ENCODE measurements at regions not wholly inside any gene's neighbourhood (a gene's known extent, or its start where the extent isn't known, plus 50 kb on each side); places are given as distances from the start of the nearest gene placed in this dataset.
"Not testable (repeated sequence)": the region's sequence is repeated elsewhere in the genome, so short reads cannot be mapped to it uniquely, and the experiment has no call there.

DNA sequence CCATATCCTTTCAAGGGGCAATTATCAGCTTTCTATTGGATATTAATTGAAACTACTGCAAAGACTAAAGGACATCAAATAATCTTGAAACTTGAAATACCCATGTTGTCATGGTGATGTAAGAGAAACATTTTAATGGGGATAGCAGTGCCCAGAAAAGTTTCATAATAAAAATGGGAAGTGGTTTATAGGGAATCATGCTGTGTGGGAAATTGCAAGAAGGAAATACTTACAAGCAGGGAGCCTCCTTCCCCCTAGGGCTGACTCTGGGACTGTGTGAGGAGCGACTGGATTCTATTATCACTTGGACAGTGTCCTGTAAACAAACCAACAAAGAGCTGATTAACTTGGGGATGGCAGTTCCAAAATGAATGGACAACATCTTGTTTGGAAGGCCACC lies 1393.1 kb upstream of the GOT2 start:
- H3K4me3 ChIP-seq (ENCODE audit: low read length): no peak overlapping the region
- DNase-seq (ENCODE audit: low read depth): no peak
- TF ChIP-seq, protein P1, sequence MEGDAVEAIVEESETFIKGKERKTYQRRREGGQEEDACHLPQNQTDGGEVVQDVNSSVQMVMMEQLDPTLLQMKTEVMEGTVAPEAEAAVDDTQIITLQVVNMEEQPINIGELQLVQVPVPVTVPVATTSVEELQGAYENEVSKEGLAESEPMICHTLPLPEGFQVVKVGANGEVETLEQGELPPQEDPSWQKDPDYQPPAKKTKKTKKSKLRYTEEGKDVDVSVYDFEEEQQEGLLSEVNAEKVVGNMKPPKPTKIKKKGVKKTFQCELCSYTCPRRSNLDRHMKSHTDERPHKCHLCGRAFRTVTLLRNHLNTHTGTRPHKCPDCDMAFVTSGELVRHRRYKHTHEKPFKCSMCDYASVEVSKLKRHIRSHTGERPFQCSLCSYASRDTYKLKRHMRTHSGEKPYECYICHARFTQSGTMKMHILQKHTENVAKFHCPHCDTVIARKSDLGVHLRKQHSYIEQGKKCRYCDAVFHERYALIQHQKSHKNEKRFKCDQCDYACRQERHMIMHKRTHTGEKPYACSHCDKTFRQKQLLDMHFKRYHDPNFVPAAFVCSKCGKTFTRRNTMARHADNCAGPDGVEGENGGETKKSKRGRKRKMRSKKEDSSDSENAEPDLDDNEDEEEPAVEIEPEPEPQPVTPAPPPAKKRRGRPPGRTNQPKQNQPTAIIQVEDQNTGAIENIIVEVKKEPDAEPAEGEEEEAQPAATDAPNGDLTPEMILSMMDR (conservative IDR thresholded peaks at IDR 0.05; ENCODE audit: low read depth, low read length): no peak

DNA sequence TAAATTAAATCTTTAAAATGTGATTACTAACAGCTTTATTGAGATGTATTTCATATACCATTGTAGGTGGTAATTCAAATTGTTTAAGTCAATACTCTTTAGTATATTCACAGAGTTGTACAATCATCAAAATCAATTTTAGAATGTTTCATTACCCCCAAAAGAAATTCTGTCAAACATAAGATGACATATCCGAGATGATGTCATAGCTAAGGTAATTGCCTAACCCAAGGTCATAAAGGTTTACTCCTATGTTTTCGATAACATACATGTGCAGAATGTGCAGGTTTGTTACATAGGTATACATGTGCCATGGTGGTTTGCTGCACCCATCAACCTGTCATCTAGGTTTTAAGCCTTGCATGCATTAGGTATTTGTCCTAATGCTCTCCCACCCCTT lies 1392.0 kb upstream of the GOT2 start:
- DNase-seq (ENCODE audit: low read depth); H3K4me3 ChIP-seq (ENCODE audit: low read length): not testable (repeated sequence)

DNA sequence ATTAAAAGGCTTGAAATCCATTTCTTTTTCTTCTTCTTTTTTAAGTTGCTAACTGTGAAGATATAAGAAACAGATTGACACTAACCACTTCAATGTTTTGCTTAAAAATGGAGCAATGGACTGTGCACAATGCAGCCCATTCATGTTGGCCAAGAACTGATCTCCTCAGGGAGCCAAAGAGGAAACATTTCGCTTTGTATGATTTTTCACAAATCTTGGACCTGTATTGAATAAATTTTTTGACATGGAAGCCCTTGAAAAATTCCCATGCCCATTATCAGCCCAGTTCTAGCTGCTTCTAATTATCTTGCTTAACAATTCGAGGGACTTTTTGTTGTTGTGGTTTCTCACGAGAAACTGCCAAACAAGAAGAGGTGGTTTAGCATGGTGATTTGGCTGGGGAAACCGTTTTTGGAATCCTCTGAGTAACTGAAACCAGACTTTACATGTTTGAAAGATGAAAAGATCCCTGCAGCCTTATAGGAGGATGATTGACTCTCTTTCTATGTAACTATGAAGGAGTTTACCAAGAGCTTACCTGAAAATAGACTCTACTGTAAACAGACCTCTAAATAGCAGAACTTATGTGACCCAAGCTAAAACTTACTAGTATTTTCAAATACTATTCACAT lies 1389.4 kb upstream of the GOT2 start:
- TF ChIP-seq, protein P1 (conservative IDR thresholded peaks at IDR 0.05; ENCODE audit: low read depth, low read length): no peak
- H3K4me3 ChIP-seq (ENCODE audit: low read length): no peak overlapping the region
- DNase-seq (ENCODE audit: low read depth): no peak

DNA sequence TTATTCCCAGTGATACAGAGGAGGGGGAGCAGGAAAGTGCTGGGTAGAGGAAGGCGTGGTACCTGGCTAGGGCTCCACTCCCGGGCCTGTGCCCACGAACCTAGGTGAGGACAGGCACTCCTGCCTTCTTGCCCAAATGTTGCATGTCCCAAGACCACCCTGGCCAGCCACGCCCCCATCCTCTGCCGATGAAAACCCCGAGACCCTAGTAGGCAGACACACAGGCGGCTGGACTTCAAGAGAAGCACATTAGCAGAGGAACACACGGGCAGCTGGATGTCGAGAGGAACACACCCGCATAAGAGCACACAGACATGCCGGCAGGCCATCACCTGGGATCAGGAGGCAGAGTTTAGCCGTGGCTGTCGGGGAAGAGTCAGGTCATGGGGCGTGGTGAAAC lies 1386.5 kb upstream of the GOT2 start:
- TF ChIP-seq, protein P1 (conservative IDR thresholded peaks at IDR 0.05; ENCODE audit: low read depth, low read length): no peak
- H3K4me3 ChIP-seq (ENCODE audit: low read length): no peak overlapping the region
- DNase-seq (ENCODE audit: low read depth): no peak

DNA sequence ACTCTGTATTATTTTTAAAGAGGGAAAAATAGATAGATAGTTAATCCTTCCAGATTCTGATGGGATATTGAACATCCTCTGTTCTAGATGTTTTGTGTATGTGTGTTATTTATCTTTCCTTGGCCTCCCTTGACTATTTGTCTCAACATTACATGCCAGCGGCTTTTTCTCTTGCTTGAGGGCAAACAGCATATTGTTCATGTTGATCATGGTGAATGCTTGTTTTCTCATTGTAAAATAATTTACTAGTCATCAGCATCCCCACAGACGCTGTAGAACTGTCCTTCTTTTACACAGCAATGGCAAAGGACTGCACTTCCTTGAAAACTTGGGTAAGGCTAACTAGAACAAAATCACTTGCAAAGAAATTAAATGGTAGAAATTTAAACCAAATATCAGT lies 1376.4 kb upstream of the GOT2 start:
- H3K4me3 ChIP-seq (ENCODE audit: low read length): no peak overlapping the region
- DNase-seq (ENCODE audit: low read depth): no peak
- TF ChIP-seq, protein P1 (conservative IDR thresholded peaks at IDR 0.05; ENCODE audit: low read depth, low read length): no peak

DNA sequence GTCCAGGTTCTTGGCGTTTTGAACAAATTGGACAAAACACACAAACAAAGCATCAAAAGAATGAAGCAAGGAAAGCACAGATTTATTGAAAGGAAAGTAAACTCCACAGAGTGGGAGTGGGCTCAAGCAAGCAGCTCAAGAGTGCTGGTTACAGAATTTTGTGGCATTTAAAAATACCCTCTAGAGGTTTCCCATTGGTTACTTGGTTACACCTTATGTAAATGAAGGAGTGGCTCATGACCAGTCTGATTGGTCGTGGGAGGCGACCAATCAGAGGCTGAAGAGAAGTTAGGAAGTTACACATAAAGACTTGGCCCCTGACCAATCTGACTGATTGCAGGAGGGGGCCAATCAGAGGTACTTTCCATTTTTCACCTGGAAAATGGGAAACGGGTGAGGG lies 1373.8 kb upstream of the GOT2 start:
- no peak for DNase-seq (ENCODE audit: low read depth)
- no peak overlapping the region for H3K4me3 ChIP-seq (ENCODE audit: low read length)
- TF ChIP-seq, protein P1 (conservative IDR thresholded peaks at IDR 0.05; ENCODE audit: low read depth, low read length): no peak

DNA sequence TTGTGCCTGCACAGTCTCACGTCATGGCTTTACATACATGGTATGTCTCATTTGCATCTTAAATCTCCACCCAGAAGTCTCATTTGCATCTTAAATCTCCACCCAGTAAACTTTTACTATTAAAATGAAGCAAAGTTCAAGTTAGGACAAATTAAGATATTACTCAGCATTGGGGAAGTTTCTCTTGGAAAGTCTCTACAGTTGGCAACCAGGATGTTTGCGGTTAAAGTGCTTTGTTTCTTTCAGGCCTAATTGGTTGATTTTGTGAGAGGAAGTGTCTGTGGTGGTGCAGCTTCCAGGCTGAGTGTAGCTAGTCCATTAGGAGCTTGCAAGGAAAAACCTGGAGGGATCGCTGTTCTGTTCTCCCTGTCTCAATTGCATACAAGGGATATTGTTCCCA lies 1373.3 kb upstream of the GOT2 start:
- DNase-seq (ENCODE audit: low read depth): no peak
- TF ChIP-seq, protein P1 (conservative IDR thresholded peaks at IDR 0.05; ENCODE audit: low read depth, low read length): no peak
- no peak overlapping the region for H3K4me3 ChIP-seq (ENCODE audit: low read length)

DNA sequence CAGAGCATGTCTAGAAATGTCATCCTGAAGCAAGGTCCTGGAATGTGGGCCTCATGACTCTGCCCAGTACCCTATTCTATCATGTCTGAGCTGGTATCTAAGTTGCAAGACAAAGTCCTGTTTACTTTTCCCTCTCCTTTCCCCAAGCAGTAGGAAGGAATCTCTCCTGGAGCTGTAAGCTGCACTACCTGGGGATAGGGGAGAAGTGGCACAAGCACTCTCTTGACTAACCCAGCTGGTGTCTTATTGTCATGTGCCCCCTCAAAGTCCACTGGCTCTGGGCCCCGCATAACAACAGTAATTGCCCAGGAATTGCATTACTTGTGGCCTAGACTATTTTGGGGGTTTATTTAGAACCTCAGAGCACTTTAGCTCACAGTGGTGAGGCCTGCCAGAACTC lies 1366.3 kb upstream of the GOT2 start:
- TF ChIP-seq, protein P1 (conservative IDR thresholded peaks at IDR 0.05; ENCODE audit: low read depth, low read length): no peak
- DNase-seq (ENCODE audit: low read depth): no peak
- H3K4me3 ChIP-seq (ENCODE audit: low read length): no peak overlapping the region
